PFSK-1 (cell line): ENCODE measurements at regions not wholly inside any gene's neighbourhood (a gene's known extent, or its start where the extent isn't known, plus 50 kb on each side); places are given as distances from the start of the nearest gene placed in this dataset.

Experiments
- POLR2AphosphoS5 ChIP-seq: IDR thresholded peaks from 2 replicates; pipeline ENCODE4 v1.6.1; 2012; ENCODE audit warnings: low read depth, mild to moderate bottlenecking, control low read depth, low read length, moderate library complexity
- SIN3A ChIP-seq: IDR thresholded peaks from 2 replicates; pipeline ENCODE4 v1.6.1; 2012; ENCODE audit warnings: mild to moderate bottlenecking, low read length, moderate library complexity, borderline replicate concordance; ENCODE audit not compliant: insufficient read depth
- TAF1 ChIP-seq: IDR thresholded peaks from 2 replicates; pipeline ENCODE4 v1.6.1; 2012; ENCODE audit warnings: low read length, control low read depth, borderline replicate concordance; ENCODE audit not compliant: insufficient read depth

DNA sequence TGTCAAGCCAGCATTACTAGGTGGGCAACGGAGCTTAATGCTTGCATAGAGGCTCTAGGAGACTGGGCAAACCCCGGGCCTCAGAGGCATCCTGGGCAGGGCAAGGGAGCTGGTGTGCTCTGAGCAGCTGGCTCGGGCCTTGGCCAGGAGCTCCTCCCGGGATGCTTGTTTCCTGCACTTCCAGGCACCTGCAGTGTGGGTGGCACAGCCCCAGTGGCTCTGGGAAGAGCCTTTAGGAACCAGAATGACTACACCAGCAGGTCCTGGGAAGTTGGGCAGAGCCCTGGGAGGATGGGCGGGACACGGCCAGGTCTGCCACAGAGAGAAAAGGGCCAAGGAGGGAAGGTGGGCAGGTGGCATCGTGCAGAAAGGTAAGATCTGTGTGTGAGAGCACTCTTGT is 80.4 kb upstream of the CD93 start:
- no peak for TF ChIP-seq TAF1
- no peak for TF ChIP-seq SIN3A
- no peak for TF ChIP-seq POLR2AphosphoS5
